Liver (tissue), 3 donors: ENCODE measurements at regions not wholly inside any gene's neighbourhood (a gene's known extent, or its start where the extent isn't known, plus 50 kb on each side); places are given as distances from the start of the nearest gene placed in this dataset.

Experiments
- RAD21 ChIP-seq, 2 donors: IDR thresholded peaks; 2 replicates each; pipeline ENCODE4 v1.6.1; 2016; ENCODE audit warnings: antibody characterized with exemption in 2 of 2, mild to moderate bottlenecking in 2 of 2
- TAF1 ChIP-seq: conservative IDR thresholded peaks from 2 replicates; pipeline ENCODE4 v1.6.1; 2016; ENCODE audit warnings: antibody characterized with exemption, mild to moderate bottlenecking
- TF ChIP-seq, protein P1 (sequence below): fragments of 150-350 bp; IDR thresholded peaks from 2 replicates; pipeline ENCODE4 v1.5.1; 2017; ENCODE audit warnings: improper control_type of control experiment, low read depth, low read length; ENCODE audit not compliant: missing input control
- TF ChIP-seq, protein P2 (sequence below): IDR thresholded peaks from 2 replicates; pipeline ENCODE4 v1.6.1; 2016; ENCODE audit warnings: antibody characterized with exemption
- donor health status: healthy.
- donor health status: healthy.

DNA sequence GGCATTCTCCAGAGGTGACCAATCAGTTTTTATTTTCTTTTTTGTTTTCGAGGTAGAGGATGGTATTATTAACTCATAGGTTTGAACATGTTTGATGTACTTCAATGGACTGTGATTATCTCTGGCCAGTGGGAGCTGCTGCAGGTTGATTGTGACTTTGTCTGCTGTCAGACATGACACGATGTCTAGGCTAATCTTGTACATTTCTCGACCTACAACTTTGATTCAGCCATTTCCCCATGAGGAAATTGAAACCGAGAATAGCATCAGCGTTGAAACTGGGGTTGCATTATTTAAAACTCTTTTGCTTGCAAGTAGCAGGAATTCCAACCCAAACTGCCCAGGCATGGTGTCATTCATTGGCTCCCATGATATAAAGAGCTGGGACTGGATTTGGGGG lies 218.9 kb downstream of the CDH26 start:
- TF ChIP-seq, protein P1, sequence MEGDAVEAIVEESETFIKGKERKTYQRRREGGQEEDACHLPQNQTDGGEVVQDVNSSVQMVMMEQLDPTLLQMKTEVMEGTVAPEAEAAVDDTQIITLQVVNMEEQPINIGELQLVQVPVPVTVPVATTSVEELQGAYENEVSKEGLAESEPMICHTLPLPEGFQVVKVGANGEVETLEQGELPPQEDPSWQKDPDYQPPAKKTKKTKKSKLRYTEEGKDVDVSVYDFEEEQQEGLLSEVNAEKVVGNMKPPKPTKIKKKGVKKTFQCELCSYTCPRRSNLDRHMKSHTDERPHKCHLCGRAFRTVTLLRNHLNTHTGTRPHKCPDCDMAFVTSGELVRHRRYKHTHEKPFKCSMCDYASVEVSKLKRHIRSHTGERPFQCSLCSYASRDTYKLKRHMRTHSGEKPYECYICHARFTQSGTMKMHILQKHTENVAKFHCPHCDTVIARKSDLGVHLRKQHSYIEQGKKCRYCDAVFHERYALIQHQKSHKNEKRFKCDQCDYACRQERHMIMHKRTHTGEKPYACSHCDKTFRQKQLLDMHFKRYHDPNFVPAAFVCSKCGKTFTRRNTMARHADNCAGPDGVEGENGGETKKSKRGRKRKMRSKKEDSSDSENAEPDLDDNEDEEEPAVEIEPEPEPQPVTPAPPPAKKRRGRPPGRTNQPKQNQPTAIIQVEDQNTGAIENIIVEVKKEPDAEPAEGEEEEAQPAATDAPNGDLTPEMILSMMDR: no peak
- TF ChIP-seq, protein P2, sequence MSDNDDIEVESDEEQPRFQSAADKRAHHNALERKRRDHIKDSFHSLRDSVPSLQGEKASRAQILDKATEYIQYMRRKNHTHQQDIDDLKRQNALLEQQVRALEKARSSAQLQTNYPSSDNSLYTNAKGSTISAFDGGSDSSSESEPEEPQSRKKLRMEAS: no peak
- no peak for TF ChIP-seq RAD21 (IDR thresholded peaks at IDR 0.05)
- no peak for TF ChIP-seq TAF1
